ENCODE measurements at regions not wholly inside any gene's neighbourhood (a gene's known extent, or its start where the extent isn't known, plus 50 kb on each side); places are given as distances from the start of the nearest gene placed in this dataset.
"Not testable (repeated sequence)": the region's sequence is repeated elsewhere in the genome, so short reads cannot be mapped to it uniquely, and the experiment has no call there.

- DNase-seq (ENCODE audit: extremely low read depth, low read depth) = no peak
Observed at GRCh38 chrX:125378205-125378604, 58.5 kb downstream of the TEX13C start.

DNA sequence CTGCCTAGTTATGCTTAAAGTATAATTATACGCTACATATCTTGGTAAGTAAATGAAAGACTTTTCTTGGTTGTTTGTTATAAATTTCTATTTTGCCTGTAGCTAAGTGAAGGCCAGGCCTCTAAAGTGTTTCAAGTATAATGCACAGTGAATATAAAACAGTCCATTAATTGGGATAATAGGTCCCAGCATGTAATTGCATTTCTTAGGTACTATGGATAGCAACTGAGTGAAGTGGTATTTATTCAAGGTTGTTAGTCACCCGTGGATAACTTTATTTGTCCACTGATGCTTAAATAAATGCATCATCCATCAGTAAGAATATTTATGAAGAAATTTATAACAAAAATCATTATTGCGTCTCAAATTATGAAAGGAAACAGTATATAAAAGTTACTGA lies 59.1 kb downstream of the TEX13C start:
- no peak for DNase-seq (ENCODE audit: extremely low read depth, low read depth)

- no peak for DNase-seq (ENCODE audit: extremely low read depth, low read depth)
Observed at GRCh38 chrX:125382148-125382628, 62.5 kb downstream of the TEX13C start.

- DNase-seq (ENCODE audit: extremely low read depth, low read depth) = no peak
Observed at GRCh38 chrX:125382889-125383288, 63.2 kb downstream of the TEX13C start.

DNA sequence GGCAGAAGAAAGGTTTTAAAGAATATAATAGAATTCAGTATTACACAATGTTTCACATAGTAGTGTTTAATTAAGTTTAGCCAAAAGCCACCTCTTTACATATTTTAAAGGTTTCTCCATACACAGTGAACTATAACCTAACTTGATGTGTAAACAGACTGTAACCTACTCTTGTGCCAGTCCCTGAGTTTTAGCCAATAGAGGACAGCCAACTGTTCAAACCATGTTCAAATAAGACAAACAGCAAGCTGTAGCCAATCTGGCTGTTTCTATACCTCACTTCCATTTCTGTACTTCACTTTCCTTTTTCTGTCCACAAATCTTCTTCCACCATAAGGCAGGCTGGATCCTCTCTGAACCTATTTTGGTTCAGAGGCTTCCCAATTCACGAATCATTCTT lies 65.2 kb downstream of the TEX13C start:
- DNase-seq (ENCODE audit: extremely low read depth, low read depth) = no peak

- no peak for DNase-seq (ENCODE audit: extremely low read depth, low read depth)
Observed at GRCh38 chrX:125387945-125388344, 68.3 kb downstream of the TEX13C start.

GRCh38 chrX:125394449-125394848 lies 74.8 kb downstream of the TEX13C start:
- DNase-seq (ENCODE audit: extremely low read depth, low read depth) = no peak

- no peak for DNase-seq (ENCODE audit: extremely low read depth, low read depth)
Observed at GRCh38 chrX:125395626-125396025, 76.0 kb downstream of the TEX13C start.

- no peak for DNase-seq (ENCODE audit: extremely low read depth, low read depth)
Observed at GRCh38 chrX:125398959-125399440, 79.3 kb downstream of the TEX13C start.

- DNase-seq (ENCODE audit: extremely low read depth, low read depth) = no peak
Observed at GRCh38 chrX:125402807-125403206, 83.1 kb downstream of the TEX13C start.

GRCh38 chrX:125404667-125405160 lies 85.0 kb downstream of the TEX13C start:
- no peak for DNase-seq (ENCODE audit: extremely low read depth, low read depth)

DNA sequence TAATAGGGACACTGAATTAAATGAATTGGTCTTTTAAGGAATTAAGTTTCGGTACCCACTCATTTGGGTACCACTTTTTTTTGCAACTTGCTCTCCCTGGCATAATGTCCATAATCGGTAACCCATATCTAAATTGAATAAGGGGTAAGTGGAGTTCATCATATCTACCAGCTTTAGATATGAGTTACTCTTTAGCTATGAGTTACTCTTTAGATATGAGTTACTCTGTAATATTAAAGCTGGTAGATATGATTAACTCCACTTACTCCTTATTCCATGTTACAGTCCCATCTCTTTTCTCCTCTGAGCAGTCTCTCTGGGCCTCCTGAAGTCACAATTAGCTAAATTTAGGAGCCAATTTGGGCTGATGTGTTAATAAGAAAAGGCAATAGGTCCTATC lies 85.7 kb downstream of the TEX13C start:
- DNase-seq (ENCODE audit: extremely low read depth, low read depth) = no peak

DNA sequence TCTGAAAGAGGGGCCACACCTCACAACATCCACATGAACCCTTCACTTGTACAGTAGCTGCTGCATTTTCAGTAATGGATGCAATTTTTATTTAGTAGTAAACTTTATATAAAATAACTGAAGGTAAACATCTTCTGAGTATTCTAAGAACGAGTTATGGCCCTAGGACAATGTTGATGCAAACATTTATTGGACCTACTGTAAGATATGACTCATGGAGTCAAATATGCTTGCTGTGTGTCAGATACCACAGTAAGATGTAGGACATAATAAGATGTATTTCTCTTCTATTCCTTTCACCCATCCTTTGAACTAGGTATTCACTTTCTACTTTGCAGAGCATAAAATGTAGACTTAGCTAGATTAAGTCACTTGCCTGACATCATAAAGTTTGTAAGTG lies 87.6 kb downstream of the TEX13C start:
- no peak for DNase-seq (ENCODE audit: extremely low read depth, low read depth)

- DNase-seq (ENCODE audit: extremely low read depth, low read depth) = no peak
Observed at GRCh38 chrX:125420809-125421208, 101.1 kb downstream of the TEX13C start.

- no peak for DNase-seq (ENCODE audit: extremely low read depth, low read depth)
Observed at GRCh38 chrX:125422986-125423385, 103.3 kb downstream of the TEX13C start.

DNA sequence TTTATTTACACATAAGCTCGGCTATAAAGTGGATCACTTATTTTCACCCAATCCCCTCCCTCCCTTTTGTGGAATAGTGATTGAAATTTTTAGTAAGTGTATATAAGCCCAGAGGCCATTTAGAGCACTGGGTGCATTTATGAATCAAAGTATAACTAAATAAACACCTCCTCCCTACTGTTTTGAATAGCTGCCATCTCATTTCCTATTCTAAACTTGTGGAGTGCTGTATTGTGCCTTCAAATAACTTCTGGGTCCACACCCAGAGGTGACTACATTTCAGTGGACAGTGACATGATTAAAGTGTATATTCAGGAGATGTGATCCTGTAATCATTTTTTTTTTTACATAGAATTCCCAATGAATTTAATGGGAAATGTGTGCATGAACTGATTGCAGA lies 104.9 kb downstream of the TEX13C start:
- DNase-seq (ENCODE audit: extremely low read depth, low read depth) = no peak

DNA sequence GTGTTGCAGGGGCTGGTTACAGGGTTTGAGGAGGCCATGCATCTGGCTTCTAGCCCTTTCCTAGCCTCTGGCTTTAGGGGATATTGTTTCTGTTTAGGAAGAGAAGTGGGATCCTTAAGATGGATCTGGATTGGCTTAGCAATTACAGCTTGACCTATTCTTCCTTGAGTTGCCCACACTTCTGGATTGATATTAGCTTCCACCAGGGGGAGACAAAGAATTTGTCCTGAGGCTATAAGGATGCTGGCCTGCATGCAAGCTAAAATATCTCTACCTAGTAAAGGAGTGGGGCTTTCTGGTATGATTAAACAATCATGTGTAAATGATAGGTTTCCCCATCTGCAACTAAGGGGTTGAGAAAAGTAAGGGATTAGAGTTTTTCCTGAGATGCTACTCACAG lies 117.2 kb downstream of the TEX13C start:
- DNase-seq (ENCODE audit: extremely low read depth, low read depth) = no peak

- no peak for DNase-seq (ENCODE audit: extremely low read depth, low read depth)
Observed at GRCh38 chrX:125439194-125439849, 119.7 kb downstream of the TEX13C start.

- no peak for DNase-seq (ENCODE audit: extremely low read depth, low read depth)
Observed at GRCh38 chrX:125444659-125445058, 125.0 kb downstream of the TEX13C start.

DNA sequence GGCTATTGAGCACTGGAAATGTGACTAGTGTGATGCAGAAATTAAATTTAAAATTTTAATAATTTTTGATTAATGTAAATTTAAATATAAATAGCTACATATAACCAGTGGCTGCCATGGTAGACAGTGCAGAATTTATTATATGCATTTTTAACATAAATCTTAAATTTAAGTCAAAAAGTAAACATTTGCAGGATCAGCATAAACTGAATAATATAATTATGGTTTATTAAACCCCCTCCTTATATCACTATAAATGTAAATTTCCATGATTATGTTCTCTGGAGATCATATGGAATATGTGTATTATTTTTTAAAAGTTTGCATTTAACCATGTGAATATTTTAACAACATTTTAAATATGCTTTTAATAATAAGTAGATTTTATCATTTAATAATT lies 155.8 kb downstream of the TEX13C start:
- DNase-seq (ENCODE audit: extremely low read depth, low read depth) = no peak

DNA sequence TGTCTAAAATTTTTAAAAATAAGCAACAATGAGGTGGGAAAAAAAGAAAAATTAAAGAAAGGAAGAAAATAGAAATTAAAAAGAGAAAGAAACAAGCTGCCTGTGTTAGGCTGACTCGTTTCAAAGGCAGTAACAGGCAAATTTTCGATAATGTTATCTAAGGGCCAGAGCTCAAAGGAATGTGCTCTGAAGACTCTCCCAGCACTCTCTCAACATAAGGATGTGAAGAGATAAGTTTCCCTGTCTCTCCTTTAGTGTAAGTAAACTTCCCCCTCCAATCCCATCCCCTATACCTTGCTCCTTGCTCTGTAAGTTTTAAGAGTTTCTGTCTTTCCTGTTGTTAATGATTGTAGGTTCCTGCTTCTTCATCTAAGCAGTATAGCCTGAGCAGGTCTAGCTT lies 172.8 kb downstream of the TEX13C start:
- no peak for DNase-seq (ENCODE audit: extremely low read depth, low read depth)

GRCh38 chrX:125493004-125493403 lies 173.3 kb downstream of the TEX13C start:
- DNase-seq (ENCODE audit: extremely low read depth, low read depth) = not testable (repeated sequence)

DNA sequence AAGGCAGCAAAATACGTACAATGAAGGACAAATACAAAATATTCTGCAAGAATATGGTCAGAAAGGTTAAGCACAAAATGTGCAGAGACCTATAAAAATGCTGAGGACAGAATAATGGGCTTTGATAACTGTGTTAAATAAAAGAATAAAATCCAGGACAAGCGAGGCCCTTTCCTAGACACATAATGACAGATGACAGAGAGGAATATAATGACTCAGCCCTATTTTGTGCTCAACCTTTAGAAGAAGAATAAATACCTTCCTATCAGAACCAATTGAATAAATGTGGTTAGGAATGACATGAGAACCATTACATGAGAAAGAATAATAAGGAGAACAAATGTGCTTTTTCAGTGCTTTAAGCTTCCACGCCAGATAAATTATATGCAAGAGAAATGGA lies 178.0 kb downstream of the TEX13C start:
- DNase-seq (ENCODE audit: extremely low read depth, low read depth) = no peak
